ENCODE measurements at regions not wholly inside any gene's neighbourhood (a gene's known extent, or its start where the extent isn't known, plus 50 kb on each side); places are given as distances from the start of the nearest gene placed in this dataset.

DNA sequence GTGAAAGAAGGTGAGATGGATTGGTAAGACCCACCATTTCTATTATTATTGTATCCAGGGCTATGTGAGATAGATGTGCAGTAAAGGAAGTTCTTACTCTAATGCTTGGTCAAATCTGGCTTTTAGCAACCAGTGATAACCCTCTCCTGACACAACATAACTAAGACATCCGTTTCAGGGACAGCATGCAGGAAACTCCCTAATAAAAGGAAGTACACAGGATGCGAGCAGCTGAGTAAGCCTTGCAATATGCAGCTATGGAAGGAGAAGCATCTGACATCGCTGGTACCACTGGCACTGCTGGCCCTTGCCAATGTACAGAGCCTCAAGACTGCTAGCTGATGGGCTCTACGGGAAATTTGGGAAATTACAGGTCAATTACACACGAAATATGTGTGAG, 662.3 kb downstream of the NR2F2 start:
- H3K27me3 ChIP-seq = no peaks in the 10 kb centered on the region
- 58 to 72% (median 67%) methylated on average over 5 of the region's 5 CpGs for WGBS, 4 donors
- no peak for DNase-seq

DNA sequence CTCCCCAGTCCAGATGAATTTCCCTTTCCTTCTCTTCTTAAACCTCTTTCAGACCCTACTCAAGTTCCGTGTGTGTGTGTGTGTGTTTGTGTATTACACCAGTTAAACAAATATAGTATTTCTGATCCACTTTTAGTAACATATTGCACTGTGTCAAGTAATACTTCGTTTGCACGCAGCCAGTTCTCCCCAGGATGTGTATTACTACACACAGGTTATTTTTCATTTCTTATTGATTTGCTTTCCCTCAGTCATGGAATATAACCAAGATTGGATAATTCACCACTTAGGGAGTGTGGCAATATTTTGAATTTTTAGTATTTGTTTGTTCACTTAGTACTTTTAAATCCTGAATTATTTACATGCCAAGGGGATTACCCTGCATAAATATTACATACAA, 667.0 kb downstream of the NR2F2 start:
- no peaks in the 10 kb centered on the region for H3K36me3 ChIP-seq (replicated peaks in 1 of 2)
- no peak for DNase-seq
- no peaks in the 10 kb centered on the region for H3K9me3 ChIP-seq (replicated peaks in 1 of 3)
- intact Hi-C loops (cut with DNase I) = no loop called here
- H3K27ac ChIP-seq = no peak overlapping the region
- H3K4me3 ChIP-seq = no peak overlapping the region
- 66 to 84% (median 76%) methylated on average over 3 of the region's 3 CpGs for WGBS, 4 donors
- H3K27me3 ChIP-seq = no peaks in the 10 kb centered on the region
- H3K4me1 ChIP-seq (replicated peaks in 1 of 2) = no peaks in the 10 kb centered on the region
- TF ChIP-seq POLR2A (IDR thresholded peaks at IDR 0.05) = no peak
- TF ChIP-seq, protein P1, sequence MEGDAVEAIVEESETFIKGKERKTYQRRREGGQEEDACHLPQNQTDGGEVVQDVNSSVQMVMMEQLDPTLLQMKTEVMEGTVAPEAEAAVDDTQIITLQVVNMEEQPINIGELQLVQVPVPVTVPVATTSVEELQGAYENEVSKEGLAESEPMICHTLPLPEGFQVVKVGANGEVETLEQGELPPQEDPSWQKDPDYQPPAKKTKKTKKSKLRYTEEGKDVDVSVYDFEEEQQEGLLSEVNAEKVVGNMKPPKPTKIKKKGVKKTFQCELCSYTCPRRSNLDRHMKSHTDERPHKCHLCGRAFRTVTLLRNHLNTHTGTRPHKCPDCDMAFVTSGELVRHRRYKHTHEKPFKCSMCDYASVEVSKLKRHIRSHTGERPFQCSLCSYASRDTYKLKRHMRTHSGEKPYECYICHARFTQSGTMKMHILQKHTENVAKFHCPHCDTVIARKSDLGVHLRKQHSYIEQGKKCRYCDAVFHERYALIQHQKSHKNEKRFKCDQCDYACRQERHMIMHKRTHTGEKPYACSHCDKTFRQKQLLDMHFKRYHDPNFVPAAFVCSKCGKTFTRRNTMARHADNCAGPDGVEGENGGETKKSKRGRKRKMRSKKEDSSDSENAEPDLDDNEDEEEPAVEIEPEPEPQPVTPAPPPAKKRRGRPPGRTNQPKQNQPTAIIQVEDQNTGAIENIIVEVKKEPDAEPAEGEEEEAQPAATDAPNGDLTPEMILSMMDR (IDR thresholded peaks at IDR 0.05) = no peak

More for the DNA sequence above, 662.3 kb downstream of the NR2F2 start:
- no peaks in the 10 kb centered on the region for H3K36me3 ChIP-seq (replicated peaks in 1 of 2)
- H3K4me1 ChIP-seq (replicated peaks in 1 of 2) = no peaks in the 10 kb centered on the region
- no peak overlapping the region for H3K27ac ChIP-seq
- no peak overlapping the region for H3K4me3 ChIP-seq
- H3K9me3 ChIP-seq (replicated peaks in 1 of 3) = peaks cover 0 to 5% (median 0%) of the 10 kb centered on the region in 3 donors
- no peak for TF ChIP-seq POLR2A (IDR thresholded peaks at IDR 0.05)
- TF ChIP-seq, protein P1 (IDR thresholded peaks at IDR 0.05) = no peak
- intact Hi-C loops (cut with DNase I) = no loop called here

DNA sequence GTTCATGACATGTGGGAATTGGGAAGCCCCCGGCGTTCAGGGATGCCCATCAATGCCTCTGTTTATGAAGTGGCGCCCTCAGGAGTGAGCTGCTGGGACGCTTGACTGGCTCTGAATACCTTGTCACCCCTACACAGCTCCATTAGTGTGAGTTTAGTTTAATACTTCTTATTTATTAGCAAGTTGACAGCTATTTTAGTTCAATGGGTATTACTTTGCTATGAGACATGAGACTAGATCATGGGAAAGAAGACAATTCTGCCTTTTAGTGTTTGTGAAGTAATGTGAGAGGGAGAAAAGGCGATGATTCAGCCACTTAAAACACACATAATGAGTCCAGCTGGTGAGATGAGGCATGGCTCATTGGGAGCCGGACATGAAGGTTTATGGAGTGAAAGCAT, 678.5 kb downstream of the NR2F2 start:
- Histone ChIP-seq H3K4me1 (replicated peaks in 1 of 2) (no peaks in the 10 kb centered on the region), H3K36me3 (replicated peaks in 1 of 2) (no peaks in the 10 kb centered on the region), H3K27me3 (no peaks in the 10 kb centered on the region), H3K9me3 (replicated peaks in 1 of 3) (no peaks in the 10 kb centered on the region), H3K27ac (no peak overlapping the region), H3K4me3 (no peak overlapping the region)
- no peak for DNase-seq
- WGBS, 4 donors = 63 to 77% (median 75%) methylated on average over 6 of the region's 6 CpGs
- intact Hi-C loops (cut with DNase I) = no loop called here
- TF ChIP-seq POLR2A (IDR thresholded peaks at IDR 0.05) = no peak
- TF ChIP-seq, protein P1 (IDR thresholded peaks at IDR 0.05) = no peak

DNA sequence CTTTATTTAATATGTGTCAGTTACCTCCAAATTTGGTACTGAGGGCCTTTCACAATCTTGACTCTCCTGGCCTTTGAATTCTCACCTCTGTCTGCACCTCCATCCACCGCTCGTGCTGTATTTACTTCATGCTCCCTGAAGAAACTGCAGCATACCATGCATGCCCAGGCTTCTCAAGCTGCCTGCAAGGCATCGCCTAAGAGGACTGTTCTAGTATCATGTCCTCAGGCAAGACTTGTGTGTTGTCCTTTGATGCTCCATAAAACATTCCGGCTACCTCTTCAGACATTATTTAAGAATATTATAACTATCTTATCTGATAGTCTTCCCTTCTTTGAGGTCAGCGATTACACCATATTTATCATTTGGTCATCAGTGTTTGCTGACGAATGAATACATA, 682.5 kb downstream of the NR2F2 start:
- Histone ChIP-seq H3K36me3 (replicated peaks in 1 of 2) (no peaks in the 10 kb centered on the region), H3K9me3 (replicated peaks in 1 of 3) (no peaks in the 10 kb centered on the region), H3K27ac (no peak overlapping the region), H3K4me3 (no peak overlapping the region), H3K27me3 (no peaks in the 10 kb centered on the region), H3K4me1 (replicated peaks in 1 of 2) (no peaks in the 10 kb centered on the region)
- no peak for TF ChIP-seq POLR2A (IDR thresholded peaks at IDR 0.05)
- TF ChIP-seq, protein P1 (IDR thresholded peaks at IDR 0.05) = no peak
- intact Hi-C loops (cut with DNase I) = no loop called here
- no peak for DNase-seq
- WGBS, 4 donors = 82 to 90% (median 87%) methylated on average over 6 of the region's 6 CpGs
